ENCODE measurements at regions not wholly inside any gene's neighbourhood (a gene's known extent, or its start where the extent isn't known, plus 50 kb on each side); places are given as distances from the start of the nearest gene placed in this dataset.

GRCh38 chr2:199581408-199581807, 123.7 kb upstream of the SATB2 start:
- H3K4me1 ChIP-seq (ENCODE audit: control insufficient read depth, insufficient read depth, low read length): peaks cover 5% of the 10 kb centered on the region
- H3K27me3 ChIP-seq (ENCODE audit: control insufficient read depth, insufficient read depth, low read length): no peaks in the 10 kb centered on the region
- no peaks in the 10 kb centered on the region for H3K9me3 ChIP-seq (replicated peaks; ENCODE audit: control insufficient read depth, low read depth, low read length)
- peak overlapping the region; percentile 39 for H3K4me3 ChIP-seq (ENCODE audit: low read length)
- H3K27ac ChIP-seq (ENCODE audit: low read length): no peak overlapping the region
- H3K36me3 ChIP-seq (ENCODE audit: control insufficient read depth, insufficient read depth, low read length): no peaks in the 10 kb centered on the region
- WGBS (ENCODE audit: insufficient coverage): no CpG with 5 or more reads among the region's 4 CpGs
- DNase-seq: no peak

- no peaks in the 10 kb centered on the region for H3K4me1 ChIP-seq (ENCODE audit: control insufficient read depth, insufficient read depth, low read length)
Measured at GRCh38 chr2:199575416-199575815, 117.7 kb upstream of the SATB2 start.

GRCh38 chr2:199572571-199572970, 114.8 kb upstream of the SATB2 start:
- no CpG with 5 or more reads among the region's 1 CpG for WGBS (ENCODE audit: insufficient coverage)
- peak; percentile 18 for DNase-seq

More at GRCh38 chr2:199575416-199575815, 117.7 kb upstream of the SATB2 start:
- no peaks in the 10 kb centered on the region for H3K27me3 ChIP-seq (ENCODE audit: control insufficient read depth, insufficient read depth, low read length)
- no peaks in the 10 kb centered on the region for H3K36me3 ChIP-seq (ENCODE audit: control insufficient read depth, insufficient read depth, low read length)
- no peaks in the 10 kb centered on the region for H3K9me3 ChIP-seq (replicated peaks; ENCODE audit: control insufficient read depth, low read depth, low read length)
- no peak overlapping the region for H3K27ac ChIP-seq (ENCODE audit: low read length)
- no peak overlapping the region for H3K4me3 ChIP-seq (ENCODE audit: low read length)
- WGBS (ENCODE audit: insufficient coverage): no CpG with 5 or more reads among the region's 2 CpGs
- peak; percentile 63 for DNase-seq

GRCh38 chr2:199570934-199571333, 113.2 kb upstream of the SATB2 start:
- peak; percentile 30 for DNase-seq
- WGBS (ENCODE audit: insufficient coverage): no CpG with 5 or more reads among the region's 2 CpGs
- Histone ChIP-seq H3K4me3 (ENCODE audit: low read length) (no peak overlapping the region), H3K27me3 (ENCODE audit: control insufficient read depth, insufficient read depth, low read length) (no peaks in the 10 kb centered on the region), H3K27ac (ENCODE audit: low read length) (no peak overlapping the region), H3K9me3 (replicated peaks; ENCODE audit: control insufficient read depth, low read depth, low read length) (no peaks in the 10 kb centered on the region), H3K36me3 (ENCODE audit: control insufficient read depth, insufficient read depth, low read length) (no peaks in the 10 kb centered on the region), H3K4me1 (ENCODE audit: control insufficient read depth, insufficient read depth, low read length) (no peaks in the 10 kb centered on the region)

More at GRCh38 chr2:199572571-199572970, 114.8 kb upstream of the SATB2 start:
- no peak overlapping the region for H3K27ac ChIP-seq (ENCODE audit: low read length)
- no peaks in the 10 kb centered on the region for H3K4me1 ChIP-seq (ENCODE audit: control insufficient read depth, insufficient read depth, low read length)
- no peaks in the 10 kb centered on the region for H3K27me3 ChIP-seq (ENCODE audit: control insufficient read depth, insufficient read depth, low read length)
- H3K4me3 ChIP-seq (ENCODE audit: low read length): no peak overlapping the region
- no peaks in the 10 kb centered on the region for H3K36me3 ChIP-seq (ENCODE audit: control insufficient read depth, insufficient read depth, low read length)
- H3K9me3 ChIP-seq (replicated peaks; ENCODE audit: control insufficient read depth, low read depth, low read length): no peaks in the 10 kb centered on the region

GRCh38 chr2:199569336-199569735, 111.6 kb upstream of the SATB2 start:
- no peaks in the 10 kb centered on the region for H3K4me1 ChIP-seq (ENCODE audit: control insufficient read depth, insufficient read depth, low read length)
- no peaks in the 10 kb centered on the region for H3K9me3 ChIP-seq (replicated peaks; ENCODE audit: control insufficient read depth, low read depth, low read length)
- WGBS (ENCODE audit: insufficient coverage): no CpG with 5 or more reads among the region's 1 CpG
- no peak overlapping the region for H3K4me3 ChIP-seq (ENCODE audit: low read length)
- H3K27ac ChIP-seq (ENCODE audit: low read length): no peak overlapping the region
- H3K27me3 ChIP-seq (ENCODE audit: control insufficient read depth, insufficient read depth, low read length): no peaks in the 10 kb centered on the region
- no peak for DNase-seq
- no peaks in the 10 kb centered on the region for H3K36me3 ChIP-seq (ENCODE audit: control insufficient read depth, insufficient read depth, low read length)

- Histone ChIP-seq H3K9me3 (replicated peaks; ENCODE audit: control insufficient read depth, low read depth, low read length) (no peaks in the 10 kb centered on the region), H3K27ac (ENCODE audit: low read length) (no peak overlapping the region), H3K4me1 (ENCODE audit: control insufficient read depth, insufficient read depth, low read length) (no peaks in the 10 kb centered on the region), H3K27me3 (ENCODE audit: control insufficient read depth, insufficient read depth, low read length) (no peaks in the 10 kb centered on the region), H3K36me3 (ENCODE audit: control insufficient read depth, insufficient read depth, low read length) (no peaks in the 10 kb centered on the region), H3K4me3 (ENCODE audit: low read length) (no peak overlapping the region)
- no peak for DNase-seq
- no CpG with 5 or more reads among the region's 14 CpGs for WGBS (ENCODE audit: insufficient coverage)
Measured at GRCh38 chr2:199558156-199558555, 100.4 kb upstream of the SATB2 start.

- Histone ChIP-seq H3K9me3 (replicated peaks; ENCODE audit: control insufficient read depth, low read depth, low read length) (no peaks in the 10 kb centered on the region), H3K4me3 (ENCODE audit: low read length) (no peak overlapping the region), H3K4me1 (ENCODE audit: control insufficient read depth, insufficient read depth, low read length) (no peaks in the 10 kb centered on the region), H3K36me3 (ENCODE audit: control insufficient read depth, insufficient read depth, low read length) (no peaks in the 10 kb centered on the region), H3K27me3 (ENCODE audit: control insufficient read depth, insufficient read depth, low read length) (no peaks in the 10 kb centered on the region), H3K27ac (ENCODE audit: low read length) (no peak overlapping the region)
- DNase-seq: no peak
- 84% methylated on average over 9 of the region's 12 CpGs for WGBS (ENCODE audit: insufficient coverage)
Measured at GRCh38 chr2:199556527-199557285, 99.0 kb upstream of the SATB2 start.

- no peak overlapping the region for H3K27ac ChIP-seq (ENCODE audit: low read length)
- no peak overlapping the region for H3K4me3 ChIP-seq (ENCODE audit: low read length)
- H3K9me3 ChIP-seq (replicated peaks; ENCODE audit: control insufficient read depth, low read depth, low read length): no peaks in the 10 kb centered on the region
- H3K36me3 ChIP-seq (ENCODE audit: control insufficient read depth, insufficient read depth, low read length): no peaks in the 10 kb centered on the region
- no peaks in the 10 kb centered on the region for H3K27me3 ChIP-seq (ENCODE audit: control insufficient read depth, insufficient read depth, low read length)
- DNase-seq: no peak
- no peaks in the 10 kb centered on the region for H3K4me1 ChIP-seq (ENCODE audit: control insufficient read depth, insufficient read depth, low read length)
- no CpG with 5 or more reads among the region's 2 CpGs for WGBS (ENCODE audit: insufficient coverage)
Measured at GRCh38 chr2:199554026-199554425, 96.3 kb upstream of the SATB2 start.

GRCh38 chr2:199552141-199552540, 94.4 kb upstream of the SATB2 start:
- 52% methylated on average over 6 of the region's 6 CpGs for WGBS (ENCODE audit: insufficient coverage)
- no peaks in the 10 kb centered on the region for H3K27me3 ChIP-seq (ENCODE audit: control insufficient read depth, insufficient read depth, low read length)
- H3K4me3 ChIP-seq (ENCODE audit: low read length): no peak overlapping the region
- H3K27ac ChIP-seq (ENCODE audit: low read length): no peak overlapping the region
- no peaks in the 10 kb centered on the region for H3K4me1 ChIP-seq (ENCODE audit: control insufficient read depth, insufficient read depth, low read length)
- H3K9me3 ChIP-seq (replicated peaks; ENCODE audit: control insufficient read depth, low read depth, low read length): no peaks in the 10 kb centered on the region
- no peaks in the 10 kb centered on the region for H3K36me3 ChIP-seq (ENCODE audit: control insufficient read depth, insufficient read depth, low read length)
- DNase-seq: peak; percentile 39

- no peaks in the 10 kb centered on the region for H3K9me3 ChIP-seq (replicated peaks; ENCODE audit: control insufficient read depth, low read depth, low read length)
Measured at GRCh38 chr2:199543606-199544172, 86.0 kb upstream of the SATB2 start.

More at GRCh38 chr2:199543606-199544172, 86.0 kb upstream of the SATB2 start:
- no peak for DNase-seq
- no peaks in the 10 kb centered on the region for H3K4me1 ChIP-seq (ENCODE audit: control insufficient read depth, insufficient read depth, low read length)
- H3K4me3 ChIP-seq (ENCODE audit: low read length): no peak overlapping the region
- no peaks in the 10 kb centered on the region for H3K27me3 ChIP-seq (ENCODE audit: control insufficient read depth, insufficient read depth, low read length)
- no peak overlapping the region for H3K27ac ChIP-seq (ENCODE audit: low read length)
- no peaks in the 10 kb centered on the region for H3K36me3 ChIP-seq (ENCODE audit: control insufficient read depth, insufficient read depth, low read length)
- 88% methylated on average over 1 of the region's 4 CpGs for WGBS (ENCODE audit: insufficient coverage)
